ENCODE measurements at regions not wholly inside any gene's neighbourhood (a gene's known extent, or its start where the extent isn't known, plus 50 kb on each side); places are given as distances from the start of the nearest gene placed in this dataset.

DNA sequence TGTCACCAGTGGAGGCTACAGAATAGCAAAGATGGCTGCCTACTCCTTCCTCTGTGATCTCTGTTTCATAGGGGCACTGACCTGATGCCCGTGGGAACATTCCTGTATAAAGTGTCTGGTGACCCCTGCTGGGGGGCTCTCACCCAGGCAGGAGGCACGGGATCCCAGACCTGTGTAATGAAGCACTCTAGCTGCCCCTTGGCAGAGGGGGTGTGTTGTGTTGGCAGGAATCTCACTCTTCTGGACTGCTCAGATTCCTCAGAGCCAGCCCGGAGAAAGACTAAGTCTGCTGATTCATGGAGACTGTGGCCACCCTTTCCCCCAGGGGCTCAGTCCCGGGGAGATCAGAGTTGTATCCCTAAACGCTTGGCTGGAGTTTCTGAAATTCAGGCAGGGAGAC lies 648.3 kb downstream of the SPRY1 start:
- Histone ChIP-seq H2AFZ (ENCODE audit: low read depth) (no peak overlapping the region), H3K27me3 (ENCODE audit: insufficient read depth) (no peaks in the 10 kb centered on the region), H3K9me2 (no peaks in the 10 kb centered on the region), H3K4me3 (ENCODE audit: low read depth in 2 of 2, low read length in 1 of 2) (no peak overlapping the region), H3K4me1 (ENCODE audit: control insufficient read depth in 1 of 2, insufficient read depth in 2 of 2, low read depth in 1 of 2, low read length in 1 of 2) (no peaks in the 10 kb centered on the region), H3K79me2 (ENCODE audit: insufficient read depth) (no peaks in the 10 kb centered on the region), H3K9me3 (no peaks in the 10 kb centered on the region), H3K9ac (no peak overlapping the region), H3K4me2 (no peak overlapping the region), H3F3A (replicated peaks; ENCODE audit: insufficient read depth) (no peaks in the 10 kb centered on the region), H3K36me3 (replicated peaks in 1 of 2; ENCODE audit: control insufficient read depth in 1 of 2, insufficient read depth in 2 of 2, low read length in 1 of 2) (no peaks in the 10 kb centered on the region), H4K20me1 (ENCODE audit: insufficient read depth) (no peaks in the 10 kb centered on the region), H3K27ac (ENCODE audit: low read depth in 2 of 2, low read length in 1 of 2) (no peak overlapping the region)
- ChIA-PET CTCF (no interaction called here), POLR2A (no interaction called here)
- TF ChIP-seq REST (IDR thresholded peaks at IDR 0.05; ENCODE audit: low read depth, low read length) (no peak), CHD2 (IDR thresholded peaks at IDR 0.05; ENCODE audit: low read length, partially characterized antibody) (no peak), RAD21 (IDR thresholded peaks at IDR 0.05; ENCODE audit: low read length) (no peak), MXI1 (IDR thresholded peaks at IDR 0.05; ENCODE audit: low read depth, low read length) (no peak), SIN3A (IDR thresholded peaks at IDR 0.05; ENCODE audit: borderline replicate concordance, low read depth, low read length) (no peak), TCF12 (IDR thresholded peaks at IDR 0.05) (no peak), EP300 (IDR thresholded peaks at IDR 0.05; ENCODE audit: borderline replicate concordance in 1 of 2, low read depth in 1 of 2, low read length in 1 of 2) (no peak), YY1 (IDR thresholded peaks at IDR 0.05; ENCODE audit: low read depth) (no peak), TEAD4 (IDR thresholded peaks at IDR 0.05; ENCODE audit: borderline replicate concordance, insufficient read depth) (no peak), RCOR1 (IDR thresholded peaks at IDR 0.05; ENCODE audit: low read length) (no peak), GABPA (IDR thresholded peaks at IDR 0.05; ENCODE audit: low read depth) (no peak), ELF1 (IDR thresholded peaks at IDR 0.05) (no peak), CTCF (IDR thresholded peaks at IDR 0.05) (no peak), JUND (IDR thresholded peaks at IDR 0.05) (no peak), RFX5 (IDR thresholded peaks at IDR 0.05; ENCODE audit: low read length) (no peak), FOSL2 (IDR thresholded peaks at IDR 0.05; ENCODE audit: borderline replicate concordance, low read depth) (no peak)
- TF ChIP-seq, protein P1, sequence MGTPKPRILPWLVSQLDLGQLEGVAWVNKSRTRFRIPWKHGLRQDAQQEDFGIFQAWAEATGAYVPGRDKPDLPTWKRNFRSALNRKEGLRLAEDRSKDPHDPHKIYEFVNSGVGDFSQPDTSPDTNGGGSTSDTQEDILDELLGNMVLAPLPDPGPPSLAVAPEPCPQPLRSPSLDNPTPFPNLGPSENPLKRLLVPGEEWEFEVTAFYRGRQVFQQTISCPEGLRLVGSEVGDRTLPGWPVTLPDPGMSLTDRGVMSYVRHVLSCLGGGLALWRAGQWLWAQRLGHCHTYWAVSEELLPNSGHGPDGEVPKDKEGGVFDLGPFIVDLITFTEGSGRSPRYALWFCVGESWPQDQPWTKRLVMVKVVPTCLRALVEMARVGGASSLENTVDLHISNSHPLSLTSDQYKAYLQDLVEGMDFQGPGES (IDR thresholded peaks at IDR 0.05; ENCODE audit: low read depth, low read length), result no peak
- no peak for DNase-seq
- 83% methylated on average over 5 of the region's 5 CpGs for WGBS (ENCODE audit: low lambda C conversion rate)

Data from SK-N-SH (cell line).